H1 (cell line): ENCODE measurements at regions not wholly inside any gene's neighbourhood (a gene's known extent, or its start where the extent isn't known, plus 50 kb on each side); places are given as distances from the start of the nearest gene placed in this dataset.

ENCODE experiments used
- CBX8 ChIP-seq: fragments of 300-800, 300-1000 bp; sonication (generic); IDR thresholded peaks from 2 replicates; pipeline ENCODE4 v1.7.1; 2016; ENCODE audit warnings: low read depth, low read length, borderline replicate concordance
- SP2 ChIP-seq: IDR thresholded peaks from 2 replicates; pipeline ENCODE4 v1.6.1; 2012; ENCODE audit warnings: mild to moderate bottlenecking, low read length, inconsistent platforms
- TAF1 ChIP-seq: IDR thresholded peaks from 2 replicates; pipeline ENCODE4 v1.6.1; 2011; ENCODE audit warnings: mild to moderate bottlenecking, low read depth, low read length
- TF ChIP-seq, protein P1 (sequence below): IDR thresholded peaks from 2 replicates; pipeline ENCODE4 v1.6.1; 2011; ENCODE audit warnings: low read length, improper control_type of control experiment

DNA sequence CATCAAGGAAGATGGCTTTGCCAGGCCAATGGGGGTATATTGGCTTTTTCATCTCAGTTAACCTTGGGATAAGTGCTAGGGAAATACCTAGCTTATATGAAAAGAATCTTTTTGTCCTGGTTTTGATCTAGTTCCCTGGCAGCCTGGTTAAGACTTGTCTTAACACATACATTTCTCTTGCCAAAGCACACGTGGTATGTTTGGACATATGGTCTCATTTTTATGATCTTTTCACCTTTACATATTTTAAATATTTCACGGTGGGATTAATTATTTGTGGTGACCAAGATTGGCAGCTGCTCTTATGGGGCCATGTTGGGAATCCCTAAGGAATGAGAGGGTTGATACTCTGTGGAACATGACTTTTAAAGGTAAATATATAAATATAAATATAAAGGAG lies 312.5 kb downstream of the NPR3 start (continued):
- TF ChIP-seq, protein P1, sequence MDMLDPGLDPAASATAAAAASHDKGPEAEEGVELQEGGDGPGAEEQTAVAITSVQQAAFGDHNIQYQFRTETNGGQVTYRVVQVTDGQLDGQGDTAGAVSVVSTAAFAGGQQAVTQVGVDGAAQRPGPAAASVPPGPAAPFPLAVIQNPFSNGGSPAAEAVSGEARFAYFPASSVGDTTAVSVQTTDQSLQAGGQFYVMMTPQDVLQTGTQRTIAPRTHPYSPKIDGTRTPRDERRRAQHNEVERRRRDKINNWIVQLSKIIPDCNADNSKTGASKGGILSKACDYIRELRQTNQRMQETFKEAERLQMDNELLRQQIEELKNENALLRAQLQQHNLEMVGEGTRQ = no peak
- TF ChIP-seq TAF1 (no peak), SP2 (no peak), CBX8 (no peak)
- TF ChIP-seq, all 59 proteins: peak for 0
